ENCODE measurements at regions not wholly inside any gene's neighbourhood (a gene's known extent, or its start where the extent isn't known, plus 50 kb on each side); places are given as distances from the start of the nearest gene placed in this dataset.

- POLR2A ChIA-PET: no interaction called here
These were observed 135.7 kb downstream of the GXYLT1 start for GRCh38 chr12:42008996-42009395.

GRCh38 chr12:42003031-42003430, 141.6 kb downstream of the GXYLT1 start:
- CTCF ChIA-PET: interaction anchor here (1.4 kb wide), 1 partner anchor 21 kb away, joined by 6 read pairs; no protein-coding TSS in a partner anchor

More at GRCh38 chr12:42008996-42009395, 135.7 kb downstream of the GXYLT1 start:
- CTCF ChIA-PET: interaction anchor here (1.0 kb wide), 1 partner anchor 12 kb away, joined by 3 read pairs; no protein-coding TSS in a partner anchor
- H3K4me3 ChIP-seq (ENCODE audit: low read depth, low read length): no peak overlapping the region
- DNase-seq (ENCODE audit: low read depth, low spot score): no peak
- TF ChIP-seq, protein P1, sequence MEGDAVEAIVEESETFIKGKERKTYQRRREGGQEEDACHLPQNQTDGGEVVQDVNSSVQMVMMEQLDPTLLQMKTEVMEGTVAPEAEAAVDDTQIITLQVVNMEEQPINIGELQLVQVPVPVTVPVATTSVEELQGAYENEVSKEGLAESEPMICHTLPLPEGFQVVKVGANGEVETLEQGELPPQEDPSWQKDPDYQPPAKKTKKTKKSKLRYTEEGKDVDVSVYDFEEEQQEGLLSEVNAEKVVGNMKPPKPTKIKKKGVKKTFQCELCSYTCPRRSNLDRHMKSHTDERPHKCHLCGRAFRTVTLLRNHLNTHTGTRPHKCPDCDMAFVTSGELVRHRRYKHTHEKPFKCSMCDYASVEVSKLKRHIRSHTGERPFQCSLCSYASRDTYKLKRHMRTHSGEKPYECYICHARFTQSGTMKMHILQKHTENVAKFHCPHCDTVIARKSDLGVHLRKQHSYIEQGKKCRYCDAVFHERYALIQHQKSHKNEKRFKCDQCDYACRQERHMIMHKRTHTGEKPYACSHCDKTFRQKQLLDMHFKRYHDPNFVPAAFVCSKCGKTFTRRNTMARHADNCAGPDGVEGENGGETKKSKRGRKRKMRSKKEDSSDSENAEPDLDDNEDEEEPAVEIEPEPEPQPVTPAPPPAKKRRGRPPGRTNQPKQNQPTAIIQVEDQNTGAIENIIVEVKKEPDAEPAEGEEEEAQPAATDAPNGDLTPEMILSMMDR (IDR thresholded peaks at IDR 0.05; ENCODE audit: insufficient read depth, low read length, missing control alignments): no peak

GRCh38 chr12:42002563-42002962, 142.1 kb downstream of the GXYLT1 start:
- ChIA-PET CTCF (interaction anchor here (1.1 to 1.4 kb wide), 2 partner anchors 20 to 21 kb away, joined by 4 to 6 read pairs; no protein-coding TSS in a partner anchor), POLR2A (no interaction called here)
- DNase-seq (ENCODE audit: low read depth, low spot score): no peak
- TF ChIP-seq, protein P1 (IDR thresholded peaks at IDR 0.05; ENCODE audit: insufficient read depth, low read length, missing control alignments): no peak
- no peak overlapping the region for H3K4me3 ChIP-seq (ENCODE audit: low read depth, low read length)

More at GRCh38 chr12:42003031-42003430, 141.6 kb downstream of the GXYLT1 start:
- POLR2A ChIA-PET: no interaction called here
- no peak overlapping the region for H3K4me3 ChIP-seq (ENCODE audit: low read depth, low read length)
- TF ChIP-seq, protein P1 (IDR thresholded peaks at IDR 0.05; ENCODE audit: insufficient read depth, low read length, missing control alignments): no peak
- DNase-seq (ENCODE audit: low read depth, low spot score): no peak

GRCh38 chr12:41998436-41998835, 146.2 kb downstream of the GXYLT1 start:
- DNase-seq (ENCODE audit: low read depth, low spot score): no peak
- POLR2A ChIA-PET: no interaction called here
- H3K4me3 ChIP-seq (ENCODE audit: low read depth, low read length): no peak overlapping the region
- CTCF ChIA-PET: no interaction called here
- TF ChIP-seq, protein P1 (IDR thresholded peaks at IDR 0.05; ENCODE audit: insufficient read depth, low read length, missing control alignments): no peak

- POLR2A ChIA-PET: no interaction called here
- CTCF ChIA-PET: interaction anchor here (2.3 kb wide), 1 partner anchor 31 kb away, joined by 7 read pairs; no protein-coding TSS in a partner anchor
- no peak for DNase-seq (ENCODE audit: low read depth, low spot score)
- TF ChIP-seq, protein P1 (IDR thresholded peaks at IDR 0.05; ENCODE audit: insufficient read depth, low read length, missing control alignments): no peak
- H3K4me3 ChIP-seq (ENCODE audit: low read depth, low read length): no peak overlapping the region
These were observed 151.4 kb downstream of the GXYLT1 start for GRCh38 chr12:41993283-41993682.

DNA sequence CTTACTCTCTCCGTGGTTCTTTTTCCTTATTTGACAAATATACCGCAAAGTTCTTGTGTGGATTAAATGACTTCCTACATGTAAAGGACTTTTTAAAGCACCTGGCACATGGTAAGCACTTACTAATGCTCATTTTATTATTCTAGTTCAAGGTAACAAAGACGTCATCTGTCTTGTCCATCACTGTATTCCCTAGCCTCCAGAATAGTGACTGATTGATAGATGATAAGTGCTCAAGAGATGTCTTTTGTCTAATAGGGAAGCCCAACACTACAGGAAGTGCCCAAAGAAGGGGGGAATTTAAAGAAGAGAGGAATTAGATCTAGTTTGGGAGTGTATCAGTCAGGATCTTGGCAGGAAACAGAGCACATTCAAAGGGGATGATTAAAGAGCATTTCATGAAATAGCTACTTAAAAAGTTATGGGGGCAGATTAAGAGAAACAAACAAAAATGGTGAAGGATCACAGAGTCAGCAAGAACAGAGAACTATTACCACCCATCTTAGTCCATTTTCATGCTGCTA, 151.9 kb downstream of the GXYLT1 start:
- TF ChIP-seq, protein P1 (IDR thresholded peaks at IDR 0.05; ENCODE audit: insufficient read depth, low read length, missing control alignments): no peak
- DNase-seq (ENCODE audit: low read depth, low spot score): no peak
- CTCF ChIA-PET: interaction anchor here (2.3 kb wide), 1 partner anchor 31 kb away, joined by 7 read pairs; no protein-coding TSS in a partner anchor
- no peak overlapping the region for H3K4me3 ChIP-seq (ENCODE audit: low read depth, low read length)
- POLR2A ChIA-PET: no interaction called here

Data from AG04449 (cell line).